Right lobe of liver (tissue), 4 donors: ENCODE measurements at regions not wholly inside any gene's neighbourhood (a gene's known extent, or its start where the extent isn't known, plus 50 kb on each side); places are given as distances from the start of the nearest gene placed in this dataset.

Experiments used
- CTCF ChIP-seq, 4 donors: fragments of 200-600 bp in 3 of 4; fragments of 450-650 bp in 1 of 4; IDR thresholded peaks; one replicate each; pipeline versions ENCODE4 v1.5.1 to v1.8.0; 2016 to 2022; ENCODE audit warnings: antibody characterized with exemption in 4 of 4, mild to moderate bottlenecking in 2 of 4
- POLR2A ChIP-seq: fragments of 450-650 bp; IDR thresholded peaks from one replicate; pipeline ENCODE4 v1.6.1; 2017; ENCODE audit warnings: antibody characterized with exemption, mild to moderate bottlenecking
- donor health status: DM: no; HTN: no; CAD: no.
- donor health status: DM: no; HTN: no; CAD: no.
- donor health status: DM: no; HTN: yes; CAD: no.

- TF ChIP-seq CTCF (IDR thresholded peaks at IDR 0.05) (no peak), POLR2A (no peak)
Observed at GRCh38 chr3:176967522-176967921, 229.8 kb downstream of the TBL1XR1 start.
